DND-41 (cell line): ENCODE measurements at regions not wholly inside any gene's neighbourhood (a gene's known extent, or its start where the extent isn't known, plus 50 kb on each side); places are given as distances from the start of the nearest gene placed in this dataset.

ENCODE experiments used
- CTCF ChIP-seq: IDR thresholded peaks from 2 replicates; pipeline ENCODE4 v1.5.1; 2012; ENCODE audit warnings: borderline replicate concordance, low read length, moderate library complexity, mild to moderate bottlenecking; ENCODE audit not compliant: poor library complexity, severe bottlenecking; ENCODE audit errors: extremely low read depth
- EZH2 ChIP-seq: IDR thresholded peaks from 3 replicates; pipeline ENCODE4 v1.6.1; 2012; ENCODE audit warnings: borderline replicate concordance, low read depth, mild to moderate bottlenecking, moderate library complexity, low read length, inconsistent platforms; ENCODE audit not compliant: severe bottlenecking

GRCh38 chr11:115993590-115993989 lies 489.4 kb upstream of the CADM1 start:
- TF ChIP-seq CTCF (no peak), EZH2 (no peak)
